ENCODE measurements at regions not wholly inside any gene's neighbourhood (a gene's known extent, or its start where the extent isn't known, plus 50 kb on each side); places are given as distances from the start of the nearest gene placed in this dataset.

GRCh38 chr1:198024336-198024735 lies 107.2 kb downstream of the LHX9 start:
- Histone ChIP-seq H3K4me3 (no peak overlapping the region), H3K27me3 (peaks cover 0 to 6% (median 0%) of the 10 kb centered on the region in 9 donors), H3K27ac (no peak overlapping the region), H3K4me1 (no peaks in the 10 kb centered on the region), H3K36me3 (no peaks in the 10 kb centered on the region), H3K9me3 (no peaks in the 10 kb centered on the region)
- no peak for ATAC-seq
- 70 to 79% (median 74%) methylated on average over 4 of the region's 4 CpGs for WGBS, 4 donors
- no peak for DNase-seq
- intact Hi-C loops (cut with DNase I): no loop called here
- TF ChIP-seq CTCF (IDR thresholded peaks at IDR 0.05): no peak
- TF ChIP-seq POLR2A (IDR thresholded peaks at IDR 0.05): no peak

DNA sequence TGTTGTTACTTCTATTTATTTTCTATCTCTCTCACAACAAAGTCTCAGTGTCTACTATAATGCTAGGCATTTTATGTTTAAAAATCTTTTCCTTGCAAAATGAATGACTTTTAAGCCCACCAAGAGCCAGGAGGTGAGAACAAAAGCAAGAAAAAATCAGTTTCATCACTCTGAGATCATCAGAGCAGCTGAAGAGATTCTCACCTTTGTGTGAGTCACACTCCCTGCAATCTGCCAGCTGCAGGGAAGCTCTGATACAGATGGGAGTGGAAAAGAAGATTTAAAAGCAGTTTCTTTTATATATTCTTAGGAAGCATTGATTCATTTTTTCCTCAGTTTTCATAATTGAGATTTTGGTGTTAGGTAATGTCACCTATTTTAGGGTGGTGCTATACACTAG lies 107.6 kb downstream of the LHX9 start:
- H3K4me1 ChIP-seq: no peaks in the 10 kb centered on the region
- H3K27me3 ChIP-seq: peaks cover 0 to 6% (median 0%) of the 10 kb centered on the region in 9 donors
- H3K36me3 ChIP-seq: no peaks in the 10 kb centered on the region
- H3K4me3 ChIP-seq: no peak overlapping the region
- H3K9me3 ChIP-seq: no peaks in the 10 kb centered on the region
- no peak for DNase-seq
- ATAC-seq: no peak
- intact Hi-C loops (cut with DNase I): no loop called here
- H3K27ac ChIP-seq: no peak overlapping the region
- TF ChIP-seq CTCF (IDR thresholded peaks at IDR 0.05): no peak
- no peak for TF ChIP-seq POLR2A (IDR thresholded peaks at IDR 0.05)

DNA sequence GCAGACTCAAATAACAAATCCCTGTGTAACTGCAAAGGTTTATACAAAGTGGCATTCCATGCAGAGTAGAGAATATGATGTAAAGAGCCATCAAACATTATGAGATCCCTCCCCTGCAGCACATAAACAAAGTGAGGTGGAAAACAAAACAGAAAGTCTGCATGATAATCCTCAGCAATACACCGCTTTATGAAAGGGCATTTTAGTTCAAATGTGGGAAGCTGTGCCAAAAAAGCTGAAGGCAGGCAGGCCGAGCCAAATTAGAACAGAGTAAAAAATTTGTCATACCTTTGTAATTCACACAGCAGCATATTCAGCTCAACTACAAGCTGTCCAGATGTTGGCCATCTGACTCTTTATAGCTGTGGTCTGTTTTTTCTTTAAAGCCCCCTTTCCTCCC lies 113.5 kb downstream of the LHX9 start:
- ATAC-seq (no peak), DNase-seq (no peak)
- TF ChIP-seq POLR2A (IDR thresholded peaks at IDR 0.05) (no peak), CTCF (IDR thresholded peaks at IDR 0.05) (no peak)
- Histone ChIP-seq H3K9me3 (no peaks in the 10 kb centered on the region), H3K4me3 (no peak overlapping the region), H3K27me3 (peaks cover 0 to 6% (median 0%) of the 10 kb centered on the region in 9 donors), H3K4me1 (no peaks in the 10 kb centered on the region), H3K36me3 (no peaks in the 10 kb centered on the region), H3K27ac (no peak overlapping the region)
- intact Hi-C loops (cut with DNase I): no loop called here
- WGBS, 4 donors: 44 to 60% (median 50%) methylated on average over 2 of the region's 2 CpGs

DNA sequence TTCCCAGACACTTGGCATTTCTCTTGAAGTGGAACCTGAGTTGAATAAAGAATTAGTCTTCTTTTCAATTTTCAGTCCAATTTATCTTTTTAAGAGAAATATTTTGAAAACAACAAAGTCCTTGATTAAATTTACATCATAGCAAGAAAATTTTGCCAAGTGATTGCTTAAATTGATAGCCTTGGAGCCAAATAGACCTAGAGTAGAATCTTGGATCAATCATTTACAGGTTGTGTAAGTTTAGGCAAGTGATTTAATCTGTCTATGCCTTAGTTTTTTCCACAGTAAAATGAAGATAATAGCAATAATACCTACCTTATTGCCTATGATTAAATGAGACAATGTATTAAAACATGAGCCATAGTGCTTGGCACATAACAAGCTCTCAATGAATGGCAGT lies 113.9 kb downstream of the LHX9 start:
- no peaks in the 10 kb centered on the region for H3K36me3 ChIP-seq
- no peaks in the 10 kb centered on the region for H3K9me3 ChIP-seq
- no peak for DNase-seq
- TF ChIP-seq POLR2A (IDR thresholded peaks at IDR 0.05): no peak
- no peak for TF ChIP-seq CTCF (IDR thresholded peaks at IDR 0.05)
- peaks cover 0 to 6% (median 0%) of the 10 kb centered on the region in 9 donors for H3K27me3 ChIP-seq
- intact Hi-C loops (cut with DNase I): no loop called here
- no peak overlapping the region for H3K27ac ChIP-seq
- no peaks in the 10 kb centered on the region for H3K4me1 ChIP-seq
- no peak for ATAC-seq
- no peak overlapping the region for H3K4me3 ChIP-seq
